HepG2 (cell line): ENCODE measurements at regions not wholly inside any gene's neighbourhood (a gene's known extent, or its start where the extent isn't known, plus 50 kb on each side); places are given as distances from the start of the nearest gene placed in this dataset.
A peak's percentile ranks its signal among the peaks of the same experiment; 100 is the strongest.

Source experiments
- AGO1 ChIP-seq: fragments of 200-400 bp; formaldehyde crosslinking; IDR thresholded peaks from 2 replicates; pipeline ENCODE4 v1.6.1; 2017; ENCODE audit warnings: mild to moderate bottlenecking, low read depth, low read length, moderate library complexity; ENCODE audit not compliant: poor library complexity, severe bottlenecking
- CENPT ChIP-seq: sonication (generic); formaldehyde crosslinking; IDR thresholded peaks from 2 replicates; pipeline ENCODE4 v1.8.0; 2022; ENCODE audit warnings: low read depth, mild to moderate bottlenecking, moderate library complexity, missing genetic modification reagents
- DR1 ChIP-seq: sonication (generic); formaldehyde crosslinking; IDR thresholded peaks from 2 replicates; pipeline ENCODE4 v1.8.0; 2021; ENCODE audit warnings: mild to moderate bottlenecking, missing genetic modification reagents, inconsistent platforms
- GZF1 ChIP-seq: sonication (generic); formaldehyde crosslinking; IDR thresholded peaks from 2 replicates; pipeline ENCODE4 v1.5.1; 2020; ENCODE audit warnings: mild to moderate bottlenecking, missing genetic modification reagents
- HOXA3 ChIP-seq: sonication (generic); formaldehyde crosslinking; IDR thresholded peaks from 2 replicates; pipeline ENCODE4 v1.5.0; 2020; ENCODE audit warnings: missing genetic modification reagents
- KDM5B ChIP-seq: sonication (generic); formaldehyde crosslinking; IDR thresholded peaks from 2 replicates; pipeline ENCODE4 v1.4.0; 2020; ENCODE audit warnings: missing genetic modification reagents, mild to moderate bottlenecking, borderline replicate concordance
- MTA3 ChIP-seq: sonication (generic); formaldehyde crosslinking; IDR thresholded peaks from 2 replicates; pipeline ENCODE4 v1.4.0; 2020; ENCODE audit warnings: missing genetic modification reagents
- NCOA5 ChIP-seq: sonication (generic); formaldehyde crosslinking; IDR thresholded peaks from 2 replicates; pipeline ENCODE4 v1.4.0; 2020; ENCODE audit warnings: missing genetic modification reagents
- PITX1 ChIP-seq: sonication (generic); formaldehyde crosslinking; IDR thresholded peaks from 2 replicates; pipeline ENCODE4 v1.5.1; 2020; ENCODE audit warnings: mild to moderate bottlenecking, missing genetic modification reagents
- U2AF2 ChIP-seq: fragments of 200-400 bp; formaldehyde crosslinking; IDR thresholded peaks from 2 replicates; pipeline ENCODE4 v1.6.1; 2017; ENCODE audit warnings: low read depth, mild to moderate bottlenecking, low read length
- ZNF274 ChIP-seq: sonication (generic); formaldehyde crosslinking; IDR thresholded peaks from 2 replicates; pipeline ENCODE4 v1.5.1; 2020; ENCODE audit warnings: mild to moderate bottlenecking, missing genetic modification reagents
- ZNF317 ChIP-seq: sonication (generic); formaldehyde crosslinking; IDR thresholded peaks from 2 replicates; pipeline ENCODE4 v1.5.0; 2020; ENCODE audit warnings: mild to moderate bottlenecking, missing genetic modification reagents
- ZNF367 ChIP-seq: sonication (generic); formaldehyde crosslinking; IDR thresholded peaks from 2 replicates; pipeline ENCODE4 v1.4.0; 2020; ENCODE audit warnings: missing genetic modification reagents, borderline replicate concordance
- ZNF484 ChIP-seq: sonication (generic); formaldehyde crosslinking; IDR thresholded peaks from 2 replicates; pipeline ENCODE4 v1.5.1; 2020; ENCODE audit warnings: mild to moderate bottlenecking, low read depth, missing genetic modification reagents, borderline replicate concordance
- ZNF569 ChIP-seq: sonication (generic); formaldehyde crosslinking; IDR thresholded peaks from 2 replicates; pipeline ENCODE4 v1.5.0; 2020; ENCODE audit warnings: mild to moderate bottlenecking, missing genetic modification reagents, moderate library complexity, borderline replicate concordance
- ZNF713 ChIP-seq: sonication (generic); formaldehyde crosslinking; IDR thresholded peaks from 2 replicates; pipeline ENCODE4 v1.4.0; 2020; ENCODE audit warnings: mild to moderate bottlenecking, missing genetic modification reagents
- ZSCAN20 ChIP-seq: sonication (generic); formaldehyde crosslinking; IDR thresholded peaks from 2 replicates; pipeline ENCODE4 v1.4.0; 2020; ENCODE audit warnings: missing genetic modification reagents, mild to moderate bottlenecking, borderline replicate concordance
- TF ChIP-seq, protein P1 (sequence below), 2 experiments: IDR thresholded peaks; 2 replicates each; pipeline ENCODE4 v1.6.1; 2011 to 2012; ENCODE audit warnings: low read length in 2 of 2, borderline replicate concordance in 1 of 2, low read depth in 1 of 2, mild to moderate bottlenecking in 1 of 2, moderate library complexity in 1 of 2
- TF ChIP-seq, protein P2 (sequence below): sonication (generic); formaldehyde crosslinking; IDR thresholded peaks from 2 replicates; pipeline ENCODE4 v1.5.0; 2020; ENCODE audit warnings: missing genetic modification reagents
- TF ChIP-seq, protein P3 (sequence below): fragments of 450-650 bp; IDR thresholded peaks from 2 replicates; pipeline ENCODE4 v1.6.1; 2017
- TF ChIP-seq, protein P4 (sequence below), 2 experiments: sonication (generic) in 1 of 2; formaldehyde crosslinking in 1 of 2; IDR thresholded peaks; 2 replicates each; pipeline versions ENCODE4 v1.4.0 to v1.6.1; 2018 to 2020; ENCODE audit warnings: missing genetic modification reagents in 2 of 2, borderline replicate concordance in 1 of 2, low read depth in 1 of 2, mild to moderate bottlenecking in 1 of 2, missing biosample characterization in 1 of 2

DNA sequence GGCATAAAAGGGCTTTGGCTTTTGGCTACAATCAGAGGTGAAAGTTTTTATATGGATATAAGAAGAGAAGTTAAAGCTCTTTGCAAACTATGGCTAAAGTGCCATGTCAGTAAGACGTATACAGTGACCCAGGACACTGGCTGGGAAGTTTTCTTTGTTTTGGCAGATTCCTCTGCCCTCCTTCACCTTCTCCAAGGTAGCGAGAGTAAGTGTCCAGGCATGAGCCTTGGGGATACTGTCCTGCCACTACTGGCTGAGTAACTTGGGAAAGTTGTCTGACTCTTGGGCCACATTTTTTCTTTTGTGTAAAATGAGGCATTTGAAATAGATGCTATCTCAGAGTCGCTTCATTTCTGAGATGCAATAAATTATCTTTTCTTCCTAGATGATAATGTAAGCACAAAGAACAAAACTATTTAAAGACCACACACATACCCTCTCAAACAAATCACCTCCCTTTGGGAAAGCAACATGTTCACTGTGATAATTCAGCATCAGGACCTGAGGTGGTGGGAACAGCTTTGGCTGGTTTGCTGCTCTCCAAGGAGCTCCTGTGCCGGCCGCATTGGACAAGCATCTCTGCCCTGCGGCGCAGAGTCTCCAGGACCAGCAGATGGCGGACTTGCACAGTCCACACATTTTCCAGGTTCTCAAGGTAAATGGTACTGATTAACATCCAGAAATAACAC is 106.3 kb downstream of the PTCSC3 start (continued):
- TF ChIP-seq, protein P1, sequence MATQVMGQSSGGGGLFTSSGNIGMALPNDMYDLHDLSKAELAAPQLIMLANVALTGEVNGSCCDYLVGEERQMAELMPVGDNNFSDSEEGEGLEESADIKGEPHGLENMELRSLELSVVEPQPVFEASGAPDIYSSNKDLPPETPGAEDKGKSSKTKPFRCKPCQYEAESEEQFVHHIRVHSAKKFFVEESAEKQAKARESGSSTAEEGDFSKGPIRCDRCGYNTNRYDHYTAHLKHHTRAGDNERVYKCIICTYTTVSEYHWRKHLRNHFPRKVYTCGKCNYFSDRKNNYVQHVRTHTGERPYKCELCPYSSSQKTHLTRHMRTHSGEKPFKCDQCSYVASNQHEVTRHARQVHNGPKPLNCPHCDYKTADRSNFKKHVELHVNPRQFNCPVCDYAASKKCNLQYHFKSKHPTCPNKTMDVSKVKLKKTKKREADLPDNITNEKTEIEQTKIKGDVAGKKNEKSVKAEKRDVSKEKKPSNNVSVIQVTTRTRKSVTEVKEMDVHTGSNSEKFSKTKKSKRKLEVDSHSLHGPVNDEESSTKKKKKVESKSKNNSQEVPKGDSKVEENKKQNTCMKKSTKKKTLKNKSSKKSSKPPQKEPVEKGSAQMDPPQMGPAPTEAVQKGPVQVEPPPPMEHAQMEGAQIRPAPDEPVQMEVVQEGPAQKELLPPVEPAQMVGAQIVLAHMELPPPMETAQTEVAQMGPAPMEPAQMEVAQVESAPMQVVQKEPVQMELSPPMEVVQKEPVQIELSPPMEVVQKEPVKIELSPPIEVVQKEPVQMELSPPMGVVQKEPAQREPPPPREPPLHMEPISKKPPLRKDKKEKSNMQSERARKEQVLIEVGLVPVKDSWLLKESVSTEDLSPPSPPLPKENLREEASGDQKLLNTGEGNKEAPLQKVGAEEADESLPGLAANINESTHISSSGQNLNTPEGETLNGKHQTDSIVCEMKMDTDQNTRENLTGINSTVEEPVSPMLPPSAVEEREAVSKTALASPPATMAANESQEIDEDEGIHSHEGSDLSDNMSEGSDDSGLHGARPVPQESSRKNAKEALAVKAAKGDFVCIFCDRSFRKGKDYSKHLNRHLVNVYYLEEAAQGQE (IDR thresholded peaks at IDR 0.05; ENCODE audit: borderline replicate concordance in 1 of 2, low read depth in 1 of 2, low read length in 2 of 2), result no peak
- TF ChIP-seq, protein P2, sequence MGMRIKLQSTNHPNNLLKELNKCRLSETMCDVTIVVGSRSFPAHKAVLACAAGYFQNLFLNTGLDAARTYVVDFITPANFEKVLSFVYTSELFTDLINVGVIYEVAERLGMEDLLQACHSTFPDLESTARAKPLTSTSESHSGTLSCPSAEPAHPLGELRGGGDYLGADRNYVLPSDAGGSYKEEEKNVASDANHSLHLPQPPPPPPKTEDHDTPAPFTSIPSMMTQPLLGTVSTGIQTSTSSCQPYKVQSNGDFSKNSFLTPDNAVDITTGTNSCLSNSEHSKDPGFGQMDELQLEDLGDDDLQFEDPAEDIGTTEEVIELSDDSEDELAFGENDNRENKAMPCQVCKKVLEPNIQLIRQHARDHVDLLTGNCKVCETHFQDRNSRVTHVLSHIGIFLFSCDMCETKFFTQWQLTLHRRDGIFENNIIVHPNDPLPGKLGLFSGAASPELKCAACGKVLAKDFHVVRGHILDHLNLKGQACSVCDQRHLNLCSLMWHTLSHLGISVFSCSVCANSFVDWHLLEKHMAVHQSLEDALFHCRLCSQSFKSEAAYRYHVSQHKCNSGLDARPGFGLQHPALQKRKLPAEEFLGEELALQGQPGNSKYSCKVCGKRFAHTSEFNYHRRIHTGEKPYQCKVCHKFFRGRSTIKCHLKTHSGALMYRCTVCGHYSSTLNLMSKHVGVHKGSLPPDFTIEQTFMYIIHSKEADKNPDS (CRISPR knock-in tag), result no peak
- TF ChIP-seq, protein P3, sequence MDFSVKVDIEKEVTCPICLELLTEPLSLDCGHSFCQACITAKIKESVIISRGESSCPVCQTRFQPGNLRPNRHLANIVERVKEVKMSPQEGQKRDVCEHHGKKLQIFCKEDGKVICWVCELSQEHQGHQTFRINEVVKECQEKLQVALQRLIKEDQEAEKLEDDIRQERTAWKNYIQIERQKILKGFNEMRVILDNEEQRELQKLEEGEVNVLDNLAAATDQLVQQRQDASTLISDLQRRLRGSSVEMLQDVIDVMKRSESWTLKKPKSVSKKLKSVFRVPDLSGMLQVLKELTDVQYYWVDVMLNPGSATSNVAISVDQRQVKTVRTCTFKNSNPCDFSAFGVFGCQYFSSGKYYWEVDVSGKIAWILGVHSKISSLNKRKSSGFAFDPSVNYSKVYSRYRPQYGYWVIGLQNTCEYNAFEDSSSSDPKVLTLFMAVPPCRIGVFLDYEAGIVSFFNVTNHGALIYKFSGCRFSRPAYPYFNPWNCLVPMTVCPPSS, result no peak
- no peak for TF ChIP-seq KDM5B (CRISPR knock-in tag)
- TF ChIP-seq, protein P4, sequence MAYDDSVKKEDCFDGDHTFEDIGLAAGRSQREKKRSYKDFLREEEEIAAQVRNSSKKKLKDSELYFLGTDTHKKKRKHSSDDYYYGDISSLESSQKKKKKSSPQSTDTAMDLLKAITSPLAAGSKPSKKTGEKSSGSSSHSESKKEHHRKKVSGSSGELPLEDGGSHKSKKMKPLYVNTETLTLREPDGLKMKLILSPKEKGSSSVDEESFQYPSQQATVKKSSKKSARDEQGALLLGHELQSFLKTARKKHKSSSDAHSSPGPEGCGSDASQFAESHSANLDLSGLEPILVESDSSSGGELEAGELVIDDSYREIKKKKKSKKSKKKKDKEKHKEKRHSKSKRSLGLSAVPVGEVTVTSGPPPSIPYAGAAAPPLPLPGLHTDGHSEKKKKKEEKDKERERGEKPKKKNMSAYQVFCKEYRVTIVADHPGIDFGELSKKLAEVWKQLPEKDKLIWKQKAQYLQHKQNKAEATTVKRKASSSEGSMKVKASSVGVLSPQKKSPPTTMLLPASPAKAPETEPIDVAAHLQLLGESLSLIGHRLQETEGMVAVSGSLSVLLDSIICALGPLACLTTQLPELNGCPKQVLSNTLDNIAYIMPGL (CRISPR knock-in tag; IDR thresholded peaks at IDR 0.05; ENCODE audit: borderline replicate concordance in 1 of 2, low read depth in 1 of 2), result peak; percentile 34 to 66; a peak in 2 of 4 replicates
- no peak for TF ChIP-seq ZNF317 (CRISPR knock-in tag)
- no peak for TF ChIP-seq GZF1 (CRISPR knock-in tag)
- no peak for TF ChIP-seq ZNF367
- no peak for TF ChIP-seq HOXA3 (CRISPR knock-in tag)
- no peak for TF ChIP-seq ZNF569 (CRISPR knock-in tag)
- no peak for TF ChIP-seq ZNF274 (CRISPR knock-in tag)
- no peak for TF ChIP-seq NCOA5 (CRISPR knock-in tag)
- TF ChIP-seq ZNF713 (CRISPR knock-in tag), result peak; percentile 69; the same call in 1 of the 2 replicates
- TF ChIP-seq AGO1, result no peak
- no peak for TF ChIP-seq CENPT (CRISPR knock-in tag)
- TF ChIP-seq ZSCAN20 (CRISPR knock-in tag), result no peak
- TF ChIP-seq U2AF2, result no peak
- TF ChIP-seq DR1, result no peak; the same call in 1 of the 2 replicates
- TF ChIP-seq ZNF484, result no peak
- TF ChIP-seq PITX1 (CRISPR knock-in tag), result peak; percentile 72; the same call in 1 of the 2 replicates
- no peak for TF ChIP-seq MTA3
